RWPE1 (cell line): ENCODE measurements at regions not wholly inside any gene's neighbourhood (a gene's known extent, or its start where the extent isn't known, plus 50 kb on each side); places are given as distances from the start of the nearest gene placed in this dataset.

ENCODE experiments used
- CTCF ChIA-PET: fragments of 350-600 bp; sonication (Branson Sonifier 250); formaldehyde crosslinking; extraction: SDS; loops from one replicate; lab custom pipeline; 2021; lab: Yijun Ruan, JAX
- POLR2A ChIA-PET: fragments of 400-600 bp; formaldehyde crosslinking; extraction: SDS; loops from one replicate; lab custom pipeline; 2020; ENCODE audit warnings: antibody characterized with exemption; ENCODE audit not compliant: low non-redundant PET; lab: Yijun Ruan, JAX
- DNase-seq: peaks from one replicate; pipeline ENCODE4 v3.0.0; 2012; ENCODE audit warnings: low spot score
- H3K27ac ChIP-seq: fragments of 450-650 bp; 2 replicates; pipeline ENCODE4 v1.5.1; 2017
- TF ChIP-seq, protein P1 (sequence below): fragments of 450-650 bp; conservative IDR thresholded peaks from 2 replicates; pipeline ENCODE4 v1.5.1; 2017; ENCODE audit warnings: low read depth, mild to moderate bottlenecking

DNA sequence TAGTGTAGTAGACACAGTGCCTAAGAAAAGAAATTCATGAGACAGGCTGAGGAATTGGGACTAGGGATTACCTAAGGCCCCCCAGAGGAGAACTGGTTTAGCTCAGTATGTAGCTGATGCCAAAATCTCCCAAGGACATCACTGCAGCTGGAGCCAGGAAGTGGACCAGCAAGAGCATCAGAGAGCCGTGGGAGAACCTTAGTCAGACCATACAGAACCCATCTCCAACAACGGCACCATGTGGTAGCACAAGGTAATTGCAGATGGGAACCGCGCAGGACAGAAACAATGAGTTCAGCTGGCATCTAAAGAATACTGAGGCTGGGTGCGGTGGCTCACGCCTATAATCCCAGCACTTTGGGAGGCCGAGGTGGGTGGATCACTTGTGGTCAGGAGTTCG, 81.7 kb downstream of the WNT5A start:
- no peak overlapping the region for H3K27ac ChIP-seq
- ChIA-PET CTCF (interaction anchor here (0.6 kb wide), 1 partner anchor 546 kb away, joined by 4 read pairs; no protein-coding TSS in a partner anchor), POLR2A (no interaction called here)
- DNase-seq = no peak
- TF ChIP-seq, protein P1, sequence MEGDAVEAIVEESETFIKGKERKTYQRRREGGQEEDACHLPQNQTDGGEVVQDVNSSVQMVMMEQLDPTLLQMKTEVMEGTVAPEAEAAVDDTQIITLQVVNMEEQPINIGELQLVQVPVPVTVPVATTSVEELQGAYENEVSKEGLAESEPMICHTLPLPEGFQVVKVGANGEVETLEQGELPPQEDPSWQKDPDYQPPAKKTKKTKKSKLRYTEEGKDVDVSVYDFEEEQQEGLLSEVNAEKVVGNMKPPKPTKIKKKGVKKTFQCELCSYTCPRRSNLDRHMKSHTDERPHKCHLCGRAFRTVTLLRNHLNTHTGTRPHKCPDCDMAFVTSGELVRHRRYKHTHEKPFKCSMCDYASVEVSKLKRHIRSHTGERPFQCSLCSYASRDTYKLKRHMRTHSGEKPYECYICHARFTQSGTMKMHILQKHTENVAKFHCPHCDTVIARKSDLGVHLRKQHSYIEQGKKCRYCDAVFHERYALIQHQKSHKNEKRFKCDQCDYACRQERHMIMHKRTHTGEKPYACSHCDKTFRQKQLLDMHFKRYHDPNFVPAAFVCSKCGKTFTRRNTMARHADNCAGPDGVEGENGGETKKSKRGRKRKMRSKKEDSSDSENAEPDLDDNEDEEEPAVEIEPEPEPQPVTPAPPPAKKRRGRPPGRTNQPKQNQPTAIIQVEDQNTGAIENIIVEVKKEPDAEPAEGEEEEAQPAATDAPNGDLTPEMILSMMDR = 0 out of 2 replicates have a peak, but pooled peaks have one; percentile 9

GRCh38 chr3:55402886-55403609, 84.1 kb downstream of the WNT5A start:
- POLR2A ChIA-PET = no interaction called here
- CTCF ChIA-PET = no interaction called here
- TF ChIP-seq, protein P1 = no peak
- H3K27ac ChIP-seq = no peak overlapping the region
- DNase-seq = no peak

GRCh38 chr3:55380561-55380960, 106.5 kb downstream of the WNT5A start:
- TF ChIP-seq, protein P1 = no peak
- H3K27ac ChIP-seq = no peak overlapping the region
- POLR2A ChIA-PET = no interaction called here
- CTCF ChIA-PET = no interaction called here
- DNase-seq = no peak

- H3K27ac ChIP-seq = no peak overlapping the region
- POLR2A ChIA-PET = no interaction called here
- TF ChIP-seq, protein P1 = no peak
- DNase-seq = no peak
- CTCF ChIA-PET = no interaction called here
These were observed 110.3 kb downstream of the WNT5A start for GRCh38 chr3:55376753-55377347.

GRCh38 chr3:55373423-55373822, 113.7 kb downstream of the WNT5A start:
- POLR2A ChIA-PET = no interaction called here
- TF ChIP-seq, protein P1 = no peak
- H3K27ac ChIP-seq = no peak overlapping the region
- CTCF ChIA-PET = interaction anchor here (0.7 kb wide), 1 partner anchor 199 kb away, joined by 3 read pairs; no protein-coding TSS in a partner anchor
- DNase-seq = no peak

DNA sequence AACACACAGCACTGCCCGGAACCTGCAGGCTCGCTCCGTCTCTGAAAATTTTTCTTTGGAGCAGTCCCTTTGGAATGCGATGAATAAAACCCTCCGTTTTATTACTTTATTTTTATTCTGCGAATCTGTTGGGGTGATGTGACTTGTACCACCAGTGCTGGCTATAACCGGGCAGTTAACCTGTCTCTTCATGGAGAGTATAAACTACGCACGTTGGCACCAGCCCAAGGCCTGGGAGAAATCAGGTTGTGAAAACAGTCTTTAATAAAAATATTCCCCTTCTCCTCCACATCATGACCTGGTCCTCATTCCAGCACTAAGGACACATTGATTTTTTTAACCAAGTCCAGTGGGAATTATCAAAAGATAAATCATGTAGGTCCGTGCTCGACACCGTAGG, 116.8 kb downstream of the WNT5A start:
- TF ChIP-seq, protein P1 = no peak
- CTCF ChIA-PET = no interaction called here
- DNase-seq = no peak
- POLR2A ChIA-PET = no interaction called here
- H3K27ac ChIP-seq = no peak overlapping the region
